Astrocyte (in vitro differentiated cells and primary cell): ENCODE measurements at regions not wholly inside any gene's neighbourhood (a gene's known extent, or its start where the extent isn't known, plus 50 kb on each side); places are given as distances from the start of the nearest gene placed in this dataset.
A peak's percentile ranks its signal among the peaks of the same experiment; 100 is the strongest.

Experiments used
- DNase-seq: peaks from one replicate; pipeline ENCODE4 v3.0.0-alpha.2; 2010; ENCODE audit warnings: low read depth
- FAIRE-seq: peaks from 2 replicates; lab custom pipeline; 2011; peaks lifted over from hg19 to GRCh38; lab: Jason Lieb, UNC
- H2AFZ ChIP-seq: 2 replicates; pipeline ENCODE4 v1.6.0; 2012; ENCODE audit warnings: low read depth, low read length, inconsistent platforms
- H3K27ac ChIP-seq: 2 replicates; pipeline ENCODE4 v1.5.1; 2011; ENCODE audit warnings: low read depth, low read length, inconsistent platforms
- H3K27me3 ChIP-seq: 2 replicates; pipeline ENCODE4 v1.6.0; 2011; ENCODE audit warnings: low read length, inconsistent platforms; ENCODE audit not compliant: insufficient read depth
- H3K36me3 ChIP-seq: 2 replicates; pipeline ENCODE4 v1.5.1; 2011; ENCODE audit warnings: low read length, inconsistent platforms; ENCODE audit not compliant: insufficient read depth
- H3K4me1 ChIP-seq: 2 replicates; pipeline ENCODE4 v1.5.1; 2011; ENCODE audit warnings: low read length, inconsistent platforms; ENCODE audit not compliant: insufficient read depth
- H3K4me2 ChIP-seq: 2 replicates; pipeline ENCODE4 v1.6.0; 2012; ENCODE audit warnings: low read length, inconsistent platforms
- H3K4me3 ChIP-seq: 2 replicates; pipeline ENCODE4 v1.5.1; 2011; ENCODE audit warnings: low read depth, mild to moderate bottlenecking, low read length, inconsistent platforms; ENCODE audit not compliant: insufficient read depth
- H3K79me2 ChIP-seq: 2 replicates; pipeline ENCODE4 v1.6.0; 2012; ENCODE audit warnings: mild to moderate bottlenecking, low read length, inconsistent platforms; ENCODE audit not compliant: insufficient read depth
- H3K9ac ChIP-seq: 2 replicates; pipeline ENCODE4 v1.6.0; 2012; ENCODE audit warnings: mild to moderate bottlenecking, low read length, inconsistent platforms
- H3K9me3 ChIP-seq: 2 replicates; pipeline ENCODE4 v1.5.1; 2012; ENCODE audit warnings: low read depth, mild to moderate bottlenecking, low read length, inconsistent platforms; ENCODE audit not compliant: insufficient read depth
- H4K20me1 ChIP-seq: 2 replicates; pipeline ENCODE4 v1.6.0; 2012; ENCODE audit warnings: low read length, inconsistent platforms; ENCODE audit not compliant: insufficient read depth
- H3K27ac Mint-ChIP-seq: one replicate; pipeline ENCODE4 v1.8.0; 2021; ENCODE audit warnings: mild to moderate bottlenecking, mixed read lengths; ENCODE audit not compliant: unreplicated experiment
- H3K27me3 Mint-ChIP-seq: one replicate; pipeline ENCODE4 v1.8.0; 2021; ENCODE audit warnings: low read depth, mixed read lengths; ENCODE audit not compliant: unreplicated experiment
- H3K36me3 Mint-ChIP-seq: one replicate; pipeline ENCODE4 v1.8.0; 2021; ENCODE audit warnings: low read depth, mixed read lengths; ENCODE audit not compliant: unreplicated experiment
- H3K4me1 Mint-ChIP-seq: one replicate; pipeline ENCODE4 v1.8.0; 2021; ENCODE audit warnings: low read depth, mixed read lengths; ENCODE audit not compliant: unreplicated experiment
- H3K4me3 Mint-ChIP-seq: one replicate; pipeline ENCODE4 v1.8.0; 2021; ENCODE audit warnings: mild to moderate bottlenecking, moderate library complexity, mixed read lengths; ENCODE audit not compliant: unreplicated experiment
- H3K9me3 Mint-ChIP-seq: one replicate; pipeline ENCODE4 v1.8.0; 2021; ENCODE audit warnings: mild to moderate bottlenecking, mixed read lengths; ENCODE audit not compliant: unreplicated experiment
- EZH2 ChIP-seq: IDR thresholded peaks from 2 replicates; pipeline ENCODE4 v1.6.1; 2012; ENCODE audit warnings: mild to moderate bottlenecking, low read length, inconsistent platforms; ENCODE audit not compliant: insufficient read depth
- TF ChIP-seq, protein P1 (sequence below): IDR thresholded peaks from 2 replicates; pipeline ENCODE4 v1.5.1; 2011; ENCODE audit warnings: low read depth, mild to moderate bottlenecking, inconsistent platforms, low read length, moderate library complexity; ENCODE audit not compliant: insufficient read depth

DNA sequence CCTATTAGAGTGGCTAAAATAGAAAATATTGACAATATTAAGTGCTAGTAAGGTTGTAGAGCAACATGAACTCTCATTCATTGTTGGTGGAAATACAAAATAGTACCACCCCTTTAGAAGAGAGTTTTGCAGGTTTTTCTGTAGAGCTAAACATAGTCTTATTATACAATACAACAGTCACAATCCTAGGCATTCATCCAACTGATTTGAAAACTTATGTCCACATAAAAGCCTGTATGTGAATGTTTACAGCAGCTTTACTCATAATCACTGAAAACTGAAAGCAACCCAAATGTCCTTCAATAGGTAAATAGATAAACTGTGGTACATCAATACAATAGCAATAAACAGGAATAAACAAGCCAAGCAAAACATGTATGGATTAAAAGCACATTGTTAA is 127.2 kb upstream of the PRNP start:
- Histone ChIP-seq H3K4me3 (no peak overlapping the region), H3K4me1 (peaks cover 8% of the 10 kb centered on the region), H3K27me3 (no peaks in the 10 kb centered on the region), H3K27ac (no peak overlapping the region), H3K36me3 (no peaks in the 10 kb centered on the region), H3K9ac (no peak overlapping the region), H2AFZ (no peak overlapping the region), H3K79me2 (no peaks in the 10 kb centered on the region), H3K9me3 (no peaks in the 10 kb centered on the region), H3K4me2 (no peak overlapping the region), H4K20me1 (no peaks in the 10 kb centered on the region)
- Mint-ChIP-seq H3K4me3 (no peak overlapping the region), H3K4me1 (peaks cover 5% of the 10 kb centered on the region), H3K36me3 (no peaks in the 10 kb centered on the region), H3K9me3 (peaks cover 1% of the 10 kb centered on the region), H3K27me3 (peaks cover 17% of the 10 kb centered on the region), H3K27ac (no peak overlapping the region)
- DNase-seq (no peak), FAIRE-seq (no peak)
- TF ChIP-seq, protein P1, sequence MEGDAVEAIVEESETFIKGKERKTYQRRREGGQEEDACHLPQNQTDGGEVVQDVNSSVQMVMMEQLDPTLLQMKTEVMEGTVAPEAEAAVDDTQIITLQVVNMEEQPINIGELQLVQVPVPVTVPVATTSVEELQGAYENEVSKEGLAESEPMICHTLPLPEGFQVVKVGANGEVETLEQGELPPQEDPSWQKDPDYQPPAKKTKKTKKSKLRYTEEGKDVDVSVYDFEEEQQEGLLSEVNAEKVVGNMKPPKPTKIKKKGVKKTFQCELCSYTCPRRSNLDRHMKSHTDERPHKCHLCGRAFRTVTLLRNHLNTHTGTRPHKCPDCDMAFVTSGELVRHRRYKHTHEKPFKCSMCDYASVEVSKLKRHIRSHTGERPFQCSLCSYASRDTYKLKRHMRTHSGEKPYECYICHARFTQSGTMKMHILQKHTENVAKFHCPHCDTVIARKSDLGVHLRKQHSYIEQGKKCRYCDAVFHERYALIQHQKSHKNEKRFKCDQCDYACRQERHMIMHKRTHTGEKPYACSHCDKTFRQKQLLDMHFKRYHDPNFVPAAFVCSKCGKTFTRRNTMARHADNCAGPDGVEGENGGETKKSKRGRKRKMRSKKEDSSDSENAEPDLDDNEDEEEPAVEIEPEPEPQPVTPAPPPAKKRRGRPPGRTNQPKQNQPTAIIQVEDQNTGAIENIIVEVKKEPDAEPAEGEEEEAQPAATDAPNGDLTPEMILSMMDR: no peak
- no peak for TF ChIP-seq EZH2

DNA sequence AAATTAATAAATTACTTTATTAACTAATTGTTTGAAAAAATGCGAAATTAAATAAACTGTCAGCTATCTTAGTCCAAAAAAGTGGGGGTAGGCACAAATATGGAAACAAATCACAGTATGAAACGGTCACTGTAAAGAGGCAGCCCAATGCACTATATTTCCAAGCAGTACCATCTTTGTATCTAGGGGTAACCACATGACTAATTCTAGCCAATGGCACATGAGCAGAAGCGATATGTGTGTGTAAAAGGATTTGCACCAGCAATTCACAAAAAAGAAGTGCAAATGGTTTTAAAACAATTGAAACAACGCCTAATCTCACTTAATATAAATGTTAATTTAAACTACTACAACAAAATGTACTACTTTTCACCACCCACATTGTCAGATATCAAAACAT is 129.5 kb upstream of the PRNP start:
- no peak overlapping the region for H3K4me2 ChIP-seq
- DNase-seq (no peak), FAIRE-seq (no peak)
- H3K4me3 ChIP-seq: no peak overlapping the region
- no peaks in the 10 kb centered on the region for H3K27me3 ChIP-seq
- no peak overlapping the region for H3K27ac Mint-ChIP-seq
- H3K4me1 ChIP-seq: peaks cover 8% of the 10 kb centered on the region
- H2AFZ ChIP-seq: no peak overlapping the region
- no peaks in the 10 kb centered on the region for H3K9me3 Mint-ChIP-seq
- peaks cover 5% of the 10 kb centered on the region for H3K4me1 Mint-ChIP-seq
- peaks cover 9% of the 10 kb centered on the region for H3K27me3 Mint-ChIP-seq
- H3K9me3 ChIP-seq: no peaks in the 10 kb centered on the region
- no peaks in the 10 kb centered on the region for H3K79me2 ChIP-seq
- H3K36me3 ChIP-seq: no peaks in the 10 kb centered on the region
- H3K36me3 Mint-ChIP-seq: no peaks in the 10 kb centered on the region
- no peak overlapping the region for H3K27ac ChIP-seq
- H3K4me3 Mint-ChIP-seq: no peak overlapping the region
- H4K20me1 ChIP-seq: no peaks in the 10 kb centered on the region
- TF ChIP-seq EZH2: no peak
- no peak overlapping the region for H3K9ac ChIP-seq

DNA sequence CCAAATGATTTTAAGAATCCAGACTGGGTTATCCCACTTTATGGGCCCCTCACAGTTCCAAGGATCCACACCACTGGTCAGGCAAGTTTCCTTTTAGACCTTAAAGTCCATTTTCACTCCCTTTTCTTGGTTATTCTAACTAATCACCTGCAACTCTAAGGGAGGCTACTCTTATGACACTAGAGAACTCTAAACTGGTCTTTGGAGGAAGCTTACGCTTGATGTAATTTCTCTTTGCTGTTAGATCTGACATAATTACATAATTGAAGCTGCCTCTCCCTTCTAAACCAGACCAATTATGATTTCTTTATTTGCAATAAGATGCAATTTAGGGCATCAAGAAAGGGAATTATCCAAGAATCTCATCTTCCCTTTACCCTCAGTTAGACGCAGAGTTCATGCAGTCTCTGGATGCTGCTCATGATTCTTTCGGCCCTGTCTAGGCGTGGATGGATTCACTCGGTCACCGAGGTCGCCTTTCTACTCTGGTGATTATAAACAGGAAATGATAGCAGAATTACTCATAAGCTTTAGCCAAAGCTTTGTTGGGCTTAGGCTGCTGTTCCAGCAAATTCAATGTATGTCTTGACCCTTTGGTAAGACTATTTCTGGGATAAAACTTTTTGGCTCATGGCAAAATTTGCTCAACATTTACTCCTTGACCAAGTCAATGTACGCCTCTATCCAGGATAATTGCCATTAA is 130.9 kb upstream of the PRNP start:
- Mint-ChIP-seq H3K27ac (no peak overlapping the region), H3K9me3 (no peaks in the 10 kb centered on the region), H3K4me3 (no peak overlapping the region), H3K36me3 (no peaks in the 10 kb centered on the region), H3K27me3 (peaks cover 4% of the 10 kb centered on the region), H3K4me1 (peaks cover 7% of the 10 kb centered on the region)
- Histone ChIP-seq H2AFZ (no peak overlapping the region), H3K27me3 (no peaks in the 10 kb centered on the region), H3K27ac (no peak overlapping the region), H3K4me3 (no peak overlapping the region), H3K4me1 (peaks cover 13% of the 10 kb centered on the region), H3K4me2 (peak overlapping the region; percentile 21), H4K20me1 (no peaks in the 10 kb centered on the region), H3K36me3 (no peaks in the 10 kb centered on the region), H3K9me3 (no peaks in the 10 kb centered on the region), H3K79me2 (no peaks in the 10 kb centered on the region), H3K9ac (no peak overlapping the region)
- TF ChIP-seq, protein P1: no peak
- TF ChIP-seq EZH2: no peak
- FAIRE-seq (peak; percentile 96), DNase-seq (peak; percentile 76)
